K562 (cell line): ENCODE measurements at regions not wholly inside any gene's neighbourhood (a gene's known extent, or its start where the extent isn't known, plus 50 kb on each side); places are given as distances from the start of the nearest gene placed in this dataset.

ENCODE experiments used
- ATAC-seq: fragments of 200-7000 bp; cut with Tn5 transposase; 3 replicates; pipeline ENCODE4 v1.9.1; 2020; ENCODE audit warnings: moderate library complexity
- BruUV-seq: library from RNA; stranded (reverse); fragments of 400-500 nt; replicated peaks from 2 replicates; lab custom pipeline; 2021; lab: Mats Ljungman, UMichigan
- CTCF ChIA-PET: fragments of 300-600 bp; formaldehyde crosslinking; extraction: SDS; loops from one replicate; lab custom pipeline; 2021; ENCODE audit warnings: low intra/inter-chr PET ratio; lab: Yijun Ruan, JAX
- POLR2A ChIA-PET: fragments of 300-600, 350-650 bp; sonication (Branson Sonifier 250); formaldehyde crosslinking; extraction: SDS; loops from one replicate; lab custom pipeline; 2021; ENCODE audit warnings: antibody characterized with exemption, inconsistent platforms; lab: Yijun Ruan, JAX
- DNase-seq, 4 experiments: peaks; one replicate each; pipeline versions ENCODE4 v3.0.0 to v3.0.0-alpha.2; 2011 to 2018; ENCODE audit warnings: low spot score in 3 of 4, mixed read lengths in 3 of 4; ENCODE audit errors: extremely low read depth in 1 of 4
- FAIRE-seq: peaks from 2 replicates; lab custom pipeline; 2011; peaks lifted over from hg19 to GRCh38; lab: Jason Lieb, UNC
- H2AFZ ChIP-seq: 2 replicates; pipeline ENCODE4 v1.6.0; 2011; ENCODE audit warnings: low read depth, low read length, control low read depth, inconsistent platforms
- H3K27ac ChIP-seq: fragments of 200-600 bp; 3 replicates; pipeline ENCODE4 v1.8.0; 2011; ENCODE audit warnings: low read depth, mild to moderate bottlenecking, control low read depth, inconsistent platforms, low read length, moderate library complexity, mixed read lengths; ENCODE audit errors: extremely low read depth
- H3K27me3 ChIP-seq, 2 experiments: fragments of 300-600 bp in 1 of 2; 2 replicates in 1 of 2; 3 replicates in 1 of 2; pipeline versions ENCODE4 v1.6.0 to v1.8.0; 2011; ENCODE audit warnings: inconsistent platforms in 2 of 2, low read length in 2 of 2, mild to moderate bottlenecking in 1 of 2, mixed read lengths in 1 of 2, moderate library complexity in 1 of 2; ENCODE audit not compliant: control insufficient read depth in 2 of 2, insufficient read depth in 2 of 2
- H3K36me3 ChIP-seq: fragments of 300-600 bp; 3 replicates; pipeline ENCODE4 v1.8.0; 2011; ENCODE audit warnings: mild to moderate bottlenecking, low read length, inconsistent platforms; ENCODE audit not compliant: control insufficient read depth, insufficient read depth
- H3K4me1 ChIP-seq, 2 experiments: fragments of 200-600 bp in 1 of 2; replicated peaks in 1 of 2; 2 replicates in 1 of 2; 3 replicates in 1 of 2; pipeline versions ENCODE4 v1.5.1 to v1.8.0; 2011; ENCODE audit warnings: inconsistent platforms in 2 of 2, low read length in 2 of 2, mild to moderate bottlenecking in 1 of 2, mixed read lengths in 1 of 2, moderate library complexity in 1 of 2; ENCODE audit not compliant: control insufficient read depth in 2 of 2, insufficient read depth in 2 of 2
- H3K4me2 ChIP-seq: 2 replicates; pipeline ENCODE4 v1.6.1; 2011; ENCODE audit warnings: low read length, control low read depth, inconsistent platforms, mixed read lengths; ENCODE audit not compliant: insufficient read depth
- H3K4me3 ChIP-seq: fragments of 200-600 bp; sonication (generic), shearing (Covaris generic); 2 replicates; pipeline ENCODE4 v1.5.1; 2016; ENCODE audit warnings: control low read depth, inconsistent platforms
- H3K79me2 ChIP-seq: fragments of 200-600 bp; 3 replicates; pipeline ENCODE4 v1.8.0; 2011; ENCODE audit warnings: low read length, inconsistent platforms; ENCODE audit not compliant: control insufficient read depth, insufficient read depth
- H3K9ac ChIP-seq, 2 experiments: 2 replicates each; pipeline versions ENCODE4 v1.6.0 to v1.6.1; 2011; ENCODE audit warnings: low read depth in 2 of 2, low read length in 2 of 2, control low read depth in 1 of 2, inconsistent platforms in 1 of 2, mild to moderate bottlenecking in 1 of 2, mixed read lengths in 1 of 2; ENCODE audit not compliant: insufficient read depth in 1 of 2
- H3K9me1 ChIP-seq: one replicate; pipeline ENCODE4 v1.6.0; 2011; ENCODE audit warnings: inconsistent platforms, mild to moderate bottlenecking, low read length, moderate library complexity; ENCODE audit not compliant: control insufficient read depth, insufficient read depth
- H3K9me3 ChIP-seq: replicated peaks from 2 replicates; pipeline ENCODE4 v1.5.1; 2011; ENCODE audit warnings: low read depth, low read length, inconsistent platforms; ENCODE audit not compliant: control insufficient read depth, insufficient read depth
- H4K20me1 ChIP-seq: replicated peaks from 2 replicates; pipeline ENCODE4 v1.6.1; 2011; ENCODE audit warnings: low read length, inconsistent platforms, mixed read lengths; ENCODE audit not compliant: control insufficient read depth, insufficient read depth
- HOXB6 ChIP-seq: fragments of 250-450 bp; sonication (Bioruptor Pico); IDR thresholded peaks from 2 replicates; pipeline ENCODE4 v1.5.1; 2022; ENCODE audit warnings: mild to moderate bottlenecking, borderline replicate concordance
- ZFP1 ChIP-seq: fragments of 450-650 bp; formaldehyde crosslinking; IDR thresholded peaks from 2 replicates; pipeline ENCODE4 v1.4.0; 2020; ENCODE audit warnings: mild to moderate bottlenecking, mixed read lengths
- ZFX ChIP-seq: sonication (generic); formaldehyde crosslinking; IDR thresholded peaks from 2 replicates; pipeline ENCODE4 v1.8.0; 2022; ENCODE audit warnings: mild to moderate bottlenecking, missing genetic modification reagents, moderate library complexity
- ZNF318 ChIP-seq, 2 experiments: fragments of 450-650 bp; IDR thresholded peaks; 2 replicates each; pipeline ENCODE4 v1.6.1; 2016; ENCODE audit warnings: mild to moderate bottlenecking in 2 of 2, borderline replicate concordance in 1 of 2, low read depth in 1 of 2, moderate library complexity in 1 of 2
- WGBS: fragments of 100-300 bp; shearing (Covaris generic); methylation state at CpG from one replicate; pipeline ENCODE4 v1.1.6; 2016; ENCODE audit warnings: low coverage, mixed read lengths; ENCODE audit not compliant: insufficient coverage; ENCODE audit errors: missing lambda C conversion rate; 5-methylcytosine and 5-hydroxymethylcytosine counted together
- in situ Hi-C: fragments of 300-500 bp; cut with MboI; formaldehyde crosslinking; loops from 4 replicates; pipeline ENCODE4 v1.15.0; 2018; ENCODE audit warnings: inconsistent platforms, mixed read lengths
- intact Hi-C: fragments of 100-400 bp; cut with micrococcal nuclease; formaldehyde crosslinking; loops from 2 replicates; pipeline ENCODE4 v1.14.2; 2022

DNA sequence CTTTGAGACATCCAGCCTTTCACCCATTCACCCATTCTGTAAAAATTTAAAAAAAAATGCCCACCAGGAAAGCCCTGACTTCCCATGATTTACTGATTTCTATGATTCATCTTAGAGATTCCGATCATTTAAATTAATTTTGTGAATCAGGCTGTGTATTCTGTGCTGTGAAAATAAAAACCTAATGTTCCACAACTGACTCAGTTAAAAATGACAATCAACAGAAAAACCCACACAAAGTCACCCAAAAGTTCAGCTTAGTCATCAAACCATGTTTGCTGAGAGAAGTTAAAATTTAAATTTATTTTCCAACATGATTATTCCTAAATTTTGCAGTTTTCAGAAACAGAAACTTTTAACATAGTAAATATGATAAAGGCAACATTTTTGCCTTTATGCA, 509.9 kb downstream of the TENT5A start:
- H3K4me2 ChIP-seq, result no peak overlapping the region
- FAIRE-seq (no peak), DNase-seq (no peak), ATAC-seq (no peak)
- in situ Hi-C loops, result no loop called here
- no peaks in the 10 kb centered on the region for H3K9me1 ChIP-seq
- no peak overlapping the region for H3K27ac ChIP-seq
- H2AFZ ChIP-seq, result no peak overlapping the region
- no peaks in the 10 kb centered on the region for H3K79me2 ChIP-seq
- TF ChIP-seq ZFX (CRISPR knock-in tag) (no peak), ZFP1 (CRISPR knock-in tag) (no peak), HOXB6 (no peak), ZNF318 (IDR thresholded peaks at IDR 0.05; ENCODE audit: borderline replicate concordance in 1 of 2, low read depth in 1 of 2) (no peak)
- TF ChIP-seq, all 486 proteins: peak for 0
- Histone ChIP-seq H3K36me3 (no peaks in the 10 kb centered on the region), H3K27me3 (no peaks in the 10 kb centered on the region), H3K9me3 (no peaks in the 10 kb centered on the region), H3K4me1 (no peaks in the 10 kb centered on the region), H3K4me3 (no peak overlapping the region), H4K20me1 (no peaks in the 10 kb centered on the region), H3K9ac (no peak overlapping the region)
- no TSS peak for BruUV-seq
- WGBS, result 0% methylated on average over 1 of the region's 1 CpG
- intact Hi-C loops, result no loop called here
- CTCF ChIA-PET, result no interaction called here
- POLR2A ChIA-PET, result no interaction called here
